ENCODE measurements at regions not wholly inside any gene's neighbourhood (a gene's known extent, or its start where the extent isn't known, plus 50 kb on each side); places are given as distances from the start of the nearest gene placed in this dataset.

GRCh38 chr1:243946253-243946652 lies 96.2 kb upstream of the AKT3 start:
- intact Hi-C loops (cut with DNase I): no loop called here
- DNase-seq (no peak), ATAC-seq (no peak)

GRCh38 chr1:243945727-243946126 lies 95.7 kb upstream of the AKT3 start:
- intact Hi-C loops (cut with DNase I): no loop called here
- ATAC-seq (no peak), DNase-seq (no peak)

GRCh38 chr1:243944429-243945160 lies 94.6 kb upstream of the AKT3 start:
- ATAC-seq (no peak), DNase-seq (no peak)

GRCh38 chr1:243943671-243944428 lies 93.8 kb upstream of the AKT3 start:
- intact Hi-C loops (cut with DNase I): no loop called here
- ATAC-seq (no peak), DNase-seq (no peak)

More at GRCh38 chr1:243944429-243945160, 94.6 kb upstream of the AKT3 start:
- intact Hi-C loops (cut with DNase I): no loop called here

GRCh38 chr1:243942196-243943150 lies 92.4 kb upstream of the AKT3 start:
- ATAC-seq (no peak), DNase-seq (no peak)
- intact Hi-C loops (cut with DNase I): no loop called here

- intact Hi-C loops (cut with DNase I): no loop called here
- no peak for DNase-seq
- no peak for ATAC-seq
Observed at GRCh38 chr1:243940451-243940850, 90.4 kb upstream of the AKT3 start.

- DNase-seq (no peak), ATAC-seq (no peak)
- intact Hi-C loops (cut with DNase I): no loop called here
Observed at GRCh38 chr1:243939167-243939848, 89.3 kb upstream of the AKT3 start.

- DNase-seq (no peak), ATAC-seq (no peak)
- intact Hi-C loops (cut with DNase I): no loop called here
Observed at GRCh38 chr1:243938208-243938607, 88.2 kb upstream of the AKT3 start.

GRCh38 chr1:243933495-243933894 lies 83.5 kb upstream of the AKT3 start:
- DNase-seq (no peak), ATAC-seq (no peak)
- intact Hi-C loops (cut with DNase I): no loop called here

- intact Hi-C loops (cut with DNase I): no loop called here
- no peak for DNase-seq
- no peak for ATAC-seq
Observed at GRCh38 chr1:243931957-243932356, 81.9 kb upstream of the AKT3 start.

GRCh38 chr1:243930822-243931671 lies 81.0 kb upstream of the AKT3 start:
- intact Hi-C loops (cut with DNase I): no loop called here
- ATAC-seq: no peak
- DNase-seq: no peak

- intact Hi-C loops (cut with DNase I): no loop called here
- ATAC-seq: no peak
- no peak for DNase-seq
Observed at GRCh38 chr1:243927381-243927780, 77.3 kb upstream of the AKT3 start.

- ATAC-seq (peak; percentile 76 to 77), DNase-seq (no peak)
- intact Hi-C loops (cut with DNase I): no loop called here
Observed at GRCh38 chr1:243926803-243927245, 76.8 kb upstream of the AKT3 start.

- intact Hi-C loops (cut with DNase I): no loop called here
- DNase-seq (no peak), ATAC-seq (no peak)
Observed at GRCh38 chr1:243926299-243926698, 76.3 kb upstream of the AKT3 start.

- ATAC-seq (no peak), DNase-seq (no peak)
- intact Hi-C loops (cut with DNase I): no loop called here
Observed at GRCh38 chr1:243924588-243925349, 74.7 kb upstream of the AKT3 start.

- intact Hi-C loops (cut with DNase I): no loop called here
- no peak for DNase-seq
- no peak for ATAC-seq
Observed at GRCh38 chr1:243924188-243924587, 74.1 kb upstream of the AKT3 start.

Measured in left cardiac atrium (tissue), 4 donors.